Astrocyte (in vitro differentiated cells and primary cell): ENCODE measurements at regions not wholly inside any gene's neighbourhood (a gene's known extent, or its start where the extent isn't known, plus 50 kb on each side); places are given as distances from the start of the nearest gene placed in this dataset.

ENCODE experiments used
- EZH2 ChIP-seq: IDR thresholded peaks from 2 replicates; pipeline ENCODE4 v1.6.1; 2012; ENCODE audit warnings: mild to moderate bottlenecking, low read length, inconsistent platforms; ENCODE audit not compliant: insufficient read depth
- TF ChIP-seq, protein P1 (sequence below): IDR thresholded peaks from 2 replicates; pipeline ENCODE4 v1.5.1; 2011; ENCODE audit warnings: low read depth, mild to moderate bottlenecking, inconsistent platforms, low read length, moderate library complexity; ENCODE audit not compliant: insufficient read depth

DNA sequence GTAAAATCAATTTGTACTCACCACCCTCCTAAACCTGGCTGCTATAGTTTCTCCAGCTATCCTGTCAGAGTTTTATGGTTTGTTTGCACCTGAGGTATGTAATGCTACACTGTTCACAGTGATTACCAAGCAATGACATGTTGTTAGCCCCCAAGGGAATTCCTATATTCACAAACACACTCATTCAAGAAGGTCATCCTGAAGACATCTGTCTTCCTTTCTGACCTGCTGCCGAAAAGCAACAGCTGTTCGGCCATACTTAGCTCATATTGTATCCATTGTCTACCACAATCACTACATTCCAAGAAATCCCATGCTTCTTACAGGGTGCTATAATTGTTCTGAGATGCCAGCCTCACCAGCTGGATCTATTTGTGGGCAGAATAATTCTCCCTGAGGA, 160.1 kb upstream of the GYPA start:
- no peak for TF ChIP-seq EZH2
- TF ChIP-seq, protein P1, sequence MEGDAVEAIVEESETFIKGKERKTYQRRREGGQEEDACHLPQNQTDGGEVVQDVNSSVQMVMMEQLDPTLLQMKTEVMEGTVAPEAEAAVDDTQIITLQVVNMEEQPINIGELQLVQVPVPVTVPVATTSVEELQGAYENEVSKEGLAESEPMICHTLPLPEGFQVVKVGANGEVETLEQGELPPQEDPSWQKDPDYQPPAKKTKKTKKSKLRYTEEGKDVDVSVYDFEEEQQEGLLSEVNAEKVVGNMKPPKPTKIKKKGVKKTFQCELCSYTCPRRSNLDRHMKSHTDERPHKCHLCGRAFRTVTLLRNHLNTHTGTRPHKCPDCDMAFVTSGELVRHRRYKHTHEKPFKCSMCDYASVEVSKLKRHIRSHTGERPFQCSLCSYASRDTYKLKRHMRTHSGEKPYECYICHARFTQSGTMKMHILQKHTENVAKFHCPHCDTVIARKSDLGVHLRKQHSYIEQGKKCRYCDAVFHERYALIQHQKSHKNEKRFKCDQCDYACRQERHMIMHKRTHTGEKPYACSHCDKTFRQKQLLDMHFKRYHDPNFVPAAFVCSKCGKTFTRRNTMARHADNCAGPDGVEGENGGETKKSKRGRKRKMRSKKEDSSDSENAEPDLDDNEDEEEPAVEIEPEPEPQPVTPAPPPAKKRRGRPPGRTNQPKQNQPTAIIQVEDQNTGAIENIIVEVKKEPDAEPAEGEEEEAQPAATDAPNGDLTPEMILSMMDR = no peak
